ENCODE measurements at regions not wholly inside any gene's neighbourhood (a gene's known extent, or its start where the extent isn't known, plus 50 kb on each side); places are given as distances from the start of the nearest gene placed in this dataset.

GRCh38 chr5:68380078-68380477, 164.5 kb downstream of the PIK3R1 start:
- DNase-seq = no peak

GRCh38 chr5:68381060-68381459, 165.5 kb downstream of the PIK3R1 start:
- peak; percentile 10 for DNase-seq

- no peak for DNase-seq
Observed at GRCh38 chr5:68381909-68382308, 166.4 kb downstream of the PIK3R1 start.

GRCh38 chr5:68382640-68383039, 167.1 kb downstream of the PIK3R1 start:
- DNase-seq = peak; percentile 57

- no peak for DNase-seq
Observed at GRCh38 chr5:68383888-68384310, 168.3 kb downstream of the PIK3R1 start.

- DNase-seq = no peak
Observed at GRCh38 chr5:68384936-68385594, 169.5 kb downstream of the PIK3R1 start.

GRCh38 chr5:68385936-68386335, 170.4 kb downstream of the PIK3R1 start:
- DNase-seq = no peak

GRCh38 chr5:68387074-68387796, 171.7 kb downstream of the PIK3R1 start:
- no peak for DNase-seq

- no peak for DNase-seq
Observed at GRCh38 chr5:68389618-68390017, 174.1 kb downstream of the PIK3R1 start.

GRCh38 chr5:68392617-68393016, 177.1 kb downstream of the PIK3R1 start:
- no peak for DNase-seq

- DNase-seq = no peak
Observed at GRCh38 chr5:68395302-68395701, 179.7 kb downstream of the PIK3R1 start.

GRCh38 chr5:68395926-68396511, 180.5 kb downstream of the PIK3R1 start:
- DNase-seq = no peak

- DNase-seq = no peak
Observed at GRCh38 chr5:68396722-68397121, 181.2 kb downstream of the PIK3R1 start.

- DNase-seq = no peak
Observed at GRCh38 chr5:68398146-68398812, 182.7 kb downstream of the PIK3R1 start.

- no peak for DNase-seq
Observed at GRCh38 chr5:68403301-68403700, 187.7 kb downstream of the PIK3R1 start.

GRCh38 chr5:68404246-68404645, 188.7 kb downstream of the PIK3R1 start:
- DNase-seq = no peak

GRCh38 chr5:68405026-68405684, 189.6 kb downstream of the PIK3R1 start:
- DNase-seq = peak; percentile 26

GRCh38 chr5:68405784-68406743, 190.5 kb downstream of the PIK3R1 start:
- DNase-seq = no peak

GRCh38 chr5:68406767-68407241, 191.2 kb downstream of the PIK3R1 start:
- DNase-seq = no peak

GRCh38 chr5:68407311-68408239, 192.0 kb downstream of the PIK3R1 start:
- no peak for DNase-seq

Measured in dermis blood vessel endothelial cell (primary cell).